Mesothelial cell of epicardium (in vitro differentiated cells): ENCODE measurements at regions not wholly inside any gene's neighbourhood (a gene's known extent, or its start where the extent isn't known, plus 50 kb on each side); places are given as distances from the start of the nearest gene placed in this dataset.
"Not testable (repeated sequence)": the region's sequence is repeated elsewhere in the genome, so short reads cannot be mapped to it uniquely, and the experiment has no call there.

Source experiments
- DNase-seq, 2 experiments: peaks; one replicate each; pipeline ENCODE4 v3.0.0; 2021; ENCODE audit warnings: low spot score in 2 of 2; ENCODE audit not compliant: unreplicated experiment in 2 of 2
- H3K27ac Mint-ChIP-seq: 2 replicates; pipeline ENCODE4 v1.8.0; 2021; ENCODE audit warnings: mixed read lengths
- H3K27me3 Mint-ChIP-seq: 2 replicates; pipeline ENCODE4 v1.8.0; 2021; ENCODE audit warnings: low read depth, mixed read lengths
- H3K36me3 Mint-ChIP-seq: 2 replicates; pipeline ENCODE4 v1.8.0; 2021; ENCODE audit warnings: mixed read lengths
- H3K4me1 Mint-ChIP-seq: 2 replicates; pipeline ENCODE4 v1.8.0; 2021; ENCODE audit warnings: mixed read lengths
- H3K4me3 Mint-ChIP-seq: 2 replicates; pipeline ENCODE4 v1.8.0; 2021; ENCODE audit warnings: mild to moderate bottlenecking, moderate library complexity, mixed read lengths
- H3K9me3 Mint-ChIP-seq: 2 replicates; pipeline ENCODE4 v1.8.0; 2021; ENCODE audit warnings: mixed read lengths
- CTCF ChIP-seq: fragments of 200-600 bp; sonication (generic); IDR thresholded peaks from one replicate; pipeline ENCODE4 v1.5.0; 2021; ENCODE audit warnings: antibody characterized with exemption; ENCODE audit not compliant: unreplicated experiment

- H3K4me3 Mint-ChIP-seq = no peak overlapping the region
- peaks cover 10% of the 10 kb centered on the region for H3K4me1 Mint-ChIP-seq
- DNase-seq = no peak
- H3K27me3 Mint-ChIP-seq = no peaks in the 10 kb centered on the region
- H3K27ac Mint-ChIP-seq = no peak overlapping the region
- peaks cover 9% of the 10 kb centered on the region for H3K9me3 Mint-ChIP-seq
- no peaks in the 10 kb centered on the region for H3K36me3 Mint-ChIP-seq
- no peak for TF ChIP-seq CTCF
Measured at GRCh38 chr10:53382543-53382942, 610.0 kb upstream of the MBL2 start.

GRCh38 chr10:53379956-53380355, 607.4 kb upstream of the MBL2 start:
- Mint-ChIP-seq H3K9me3 (peaks cover 9% of the 10 kb centered on the region), H3K27ac (no peak overlapping the region), H3K36me3 (no peaks in the 10 kb centered on the region), H3K27me3 (no peaks in the 10 kb centered on the region), H3K4me1 (peaks cover 6% of the 10 kb centered on the region), H3K4me3 (no peak overlapping the region)
- no peak for TF ChIP-seq CTCF
- DNase-seq = no peak

GRCh38 chr10:53370347-53370746, 597.8 kb upstream of the MBL2 start:
- H3K4me1 Mint-ChIP-seq = no peaks in the 10 kb centered on the region
- peaks cover 33% of the 10 kb centered on the region for H3K9me3 Mint-ChIP-seq
- H3K4me3 Mint-ChIP-seq = no peak overlapping the region
- H3K27ac Mint-ChIP-seq = no peak overlapping the region
- no peak for TF ChIP-seq CTCF
- H3K36me3 Mint-ChIP-seq = no peaks in the 10 kb centered on the region
- no peak for DNase-seq
- H3K27me3 Mint-ChIP-seq = no peaks in the 10 kb centered on the region

GRCh38 chr10:53361936-53362335, 589.4 kb upstream of the MBL2 start:
- H3K9me3 Mint-ChIP-seq = peaks cover 18% of the 10 kb centered on the region
- H3K4me3 Mint-ChIP-seq = no peak overlapping the region
- H3K27ac Mint-ChIP-seq = no peak overlapping the region
- no peaks in the 10 kb centered on the region for H3K27me3 Mint-ChIP-seq
- H3K36me3 Mint-ChIP-seq = peaks cover 3% of the 10 kb centered on the region
- H3K4me1 Mint-ChIP-seq = peaks cover 19% of the 10 kb centered on the region
- no peak for DNase-seq
- no peak for TF ChIP-seq CTCF

GRCh38 chr10:53361281-53361680, 588.7 kb upstream of the MBL2 start:
- Mint-ChIP-seq H3K27me3 (no peaks in the 10 kb centered on the region), H3K36me3 (peaks cover 3% of the 10 kb centered on the region), H3K4me1 (peaks cover 24% of the 10 kb centered on the region), H3K4me3 (no peak overlapping the region), H3K9me3 (peaks cover 18% of the 10 kb centered on the region), H3K27ac (no peak overlapping the region)
- no peak for DNase-seq
- TF ChIP-seq CTCF = no peak

- H3K36me3 Mint-ChIP-seq, H3K27me3 Mint-ChIP-seq, DNase-seq, H3K4me3 Mint-ChIP-seq: not testable (repeated sequence)
- H3K9me3 Mint-ChIP-seq = peaks cover 22% of the 10 kb centered on the region
- H3K4me1 Mint-ChIP-seq = peaks cover 24% of the 10 kb centered on the region
- peak overlapping the region; percentile 60 for H3K27ac Mint-ChIP-seq
Measured at GRCh38 chr10:53358978-53359377, 586.4 kb upstream of the MBL2 start.
